ENCODE measurements at regions not wholly inside any gene's neighbourhood (a gene's known extent, or its start where the extent isn't known, plus 50 kb on each side); places are given as distances from the start of the nearest gene placed in this dataset.

DNA sequence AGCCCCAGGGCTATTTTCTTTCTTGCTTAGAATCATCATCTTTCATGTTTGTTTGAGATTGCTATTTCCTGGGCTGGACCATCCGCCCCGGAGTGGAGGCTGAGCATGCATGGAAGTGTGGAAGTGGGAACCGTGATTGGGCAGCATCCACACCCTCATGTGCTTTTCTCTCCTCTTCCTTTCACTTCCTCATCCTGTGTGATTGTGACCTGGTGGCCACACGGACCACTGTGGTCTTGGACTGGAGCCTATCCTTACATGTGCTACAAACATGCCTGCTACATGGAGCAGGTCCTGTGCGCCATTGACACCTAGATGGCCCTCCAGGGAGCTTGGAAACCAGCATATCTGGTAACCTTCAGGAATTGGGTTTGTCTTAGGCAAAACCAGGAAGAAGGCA is 175.9 kb upstream of the LCORL start:
- TF ChIP-seq, protein P1, sequence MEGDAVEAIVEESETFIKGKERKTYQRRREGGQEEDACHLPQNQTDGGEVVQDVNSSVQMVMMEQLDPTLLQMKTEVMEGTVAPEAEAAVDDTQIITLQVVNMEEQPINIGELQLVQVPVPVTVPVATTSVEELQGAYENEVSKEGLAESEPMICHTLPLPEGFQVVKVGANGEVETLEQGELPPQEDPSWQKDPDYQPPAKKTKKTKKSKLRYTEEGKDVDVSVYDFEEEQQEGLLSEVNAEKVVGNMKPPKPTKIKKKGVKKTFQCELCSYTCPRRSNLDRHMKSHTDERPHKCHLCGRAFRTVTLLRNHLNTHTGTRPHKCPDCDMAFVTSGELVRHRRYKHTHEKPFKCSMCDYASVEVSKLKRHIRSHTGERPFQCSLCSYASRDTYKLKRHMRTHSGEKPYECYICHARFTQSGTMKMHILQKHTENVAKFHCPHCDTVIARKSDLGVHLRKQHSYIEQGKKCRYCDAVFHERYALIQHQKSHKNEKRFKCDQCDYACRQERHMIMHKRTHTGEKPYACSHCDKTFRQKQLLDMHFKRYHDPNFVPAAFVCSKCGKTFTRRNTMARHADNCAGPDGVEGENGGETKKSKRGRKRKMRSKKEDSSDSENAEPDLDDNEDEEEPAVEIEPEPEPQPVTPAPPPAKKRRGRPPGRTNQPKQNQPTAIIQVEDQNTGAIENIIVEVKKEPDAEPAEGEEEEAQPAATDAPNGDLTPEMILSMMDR (IDR thresholded peaks at IDR 0.05), result no peak
- TF ChIP-seq POLR2A (IDR thresholded peaks at IDR 0.05), result no peak

Data from heart left ventricle (tissue), 13 donors.